BJ (cell line): ENCODE measurements at regions not wholly inside any gene's neighbourhood (a gene's known extent, or its start where the extent isn't known, plus 50 kb on each side); places are given as distances from the start of the nearest gene placed in this dataset.

Experiments used
- CTCF ChIA-PET: fragments of 350-600 bp; formaldehyde crosslinking; extraction: SDS; loops from one replicate; lab custom pipeline; 2021; ENCODE audit warnings: antibody characterized with exemption, inconsistent platforms; lab: Yijun Ruan, JAX
- POLR2A ChIA-PET: fragments of 300-600 bp; sonication (Branson Sonifier 250); formaldehyde crosslinking; extraction: SDS; loops from one replicate; lab custom pipeline; 2021; ENCODE audit warnings: antibody characterized with exemption; lab: Charles Lee
- DNase-seq: peaks from one replicate; pipeline ENCODE4 v3.0.0-alpha.2; 2011; ENCODE audit warnings: low read depth
- H3K27me3 ChIP-seq: 2 replicates; pipeline ENCODE4 v1.6.0; 2011; ENCODE audit warnings: low read length; ENCODE audit not compliant: control insufficient read depth, insufficient read depth
- H3K36me3 ChIP-seq: 2 replicates; pipeline ENCODE4 v1.5.1; 2011; ENCODE audit warnings: low read length; ENCODE audit not compliant: control insufficient read depth, insufficient read depth
- H3K4me3 ChIP-seq: 2 replicates; pipeline ENCODE4 v1.5.1; 2011; ENCODE audit warnings: low read depth, mild to moderate bottlenecking, control low read depth, low read length
- CTCF ChIP-seq: IDR thresholded peaks from 2 replicates; pipeline ENCODE4 v1.5.1; 2011; ENCODE audit warnings: low read depth, mild to moderate bottlenecking, control low read depth, inconsistent platforms, low read length, moderate library complexity; ENCODE audit not compliant: insufficient read depth

GRCh38 chr17:27385626-27386025 is 70.6 kb upstream of the KSR1 start:
- no peak for DNase-seq
- ChIA-PET POLR2A (no interaction called here), CTCF (no interaction called here)
- TF ChIP-seq CTCF, result no peak
- H3K27me3 ChIP-seq, result no peaks in the 10 kb centered on the region
- no peaks in the 10 kb centered on the region for H3K36me3 ChIP-seq
- no peak overlapping the region for H3K4me3 ChIP-seq

- Histone ChIP-seq H3K36me3 (no peaks in the 10 kb centered on the region), H3K27me3 (no peaks in the 10 kb centered on the region), H3K4me3 (no peak overlapping the region)
- ChIA-PET POLR2A (no interaction called here), CTCF (no interaction called here)
- TF ChIP-seq CTCF, result no peak
- DNase-seq, result no peak
Observed at GRCh38 chr17:27386206-27387075, 69.8 kb upstream of the KSR1 start.

GRCh38 chr17:27389542-27390140 is 66.6 kb upstream of the KSR1 start:
- Histone ChIP-seq H3K4me3 (no peak overlapping the region), H3K27me3 (no peaks in the 10 kb centered on the region; the same call in 1 of the 2 replicates), H3K36me3 (no peaks in the 10 kb centered on the region)
- DNase-seq, result no peak
- ChIA-PET CTCF (interaction anchor here (0.8 to 2.8 kb wide), 4 partner anchors 10 to 42 kb away, joined by 3 to 9 read pairs (median 4); no protein-coding TSS in a partner anchor), POLR2A (no interaction called here)
- no peak for TF ChIP-seq CTCF

GRCh38 chr17:27390540-27390939 is 65.7 kb upstream of the KSR1 start:
- Histone ChIP-seq H3K27me3 (peaks cover 3% of the 10 kb centered on the region; the same call in 1 of the 2 replicates), H3K36me3 (no peaks in the 10 kb centered on the region), H3K4me3 (no peak overlapping the region)
- no peak for DNase-seq
- POLR2A ChIA-PET, result no interaction called here
- CTCF ChIA-PET, result interaction anchor here (0.8 to 2.8 kb wide), 3 partner anchors 9 to 41 kb away, joined by 3 to 9 read pairs (median 4); no protein-coding TSS in a partner anchor
- TF ChIP-seq CTCF, result no peak

- DNase-seq, result no peak
- POLR2A ChIA-PET, result no interaction called here
- no peak for TF ChIP-seq CTCF
- no peaks in the 10 kb centered on the region for H3K36me3 ChIP-seq
- no peak overlapping the region for H3K4me3 ChIP-seq
- CTCF ChIA-PET, result interaction anchor here (1.4 to 2.8 kb wide), 2 partner anchors 10 to 40 kb away, joined by 3 to 9 read pairs; no protein-coding TSS in a partner anchor
- H3K27me3 ChIP-seq, result peaks cover 3% of the 10 kb centered on the region; the same call in 1 of the 2 replicates
Observed at GRCh38 chr17:27391427-27391826, 64.8 kb upstream of the KSR1 start.
